ENCODE measurements at regions not wholly inside any gene's neighbourhood (a gene's known extent, or its start where the extent isn't known, plus 50 kb on each side); places are given as distances from the start of the nearest gene placed in this dataset.

DNA sequence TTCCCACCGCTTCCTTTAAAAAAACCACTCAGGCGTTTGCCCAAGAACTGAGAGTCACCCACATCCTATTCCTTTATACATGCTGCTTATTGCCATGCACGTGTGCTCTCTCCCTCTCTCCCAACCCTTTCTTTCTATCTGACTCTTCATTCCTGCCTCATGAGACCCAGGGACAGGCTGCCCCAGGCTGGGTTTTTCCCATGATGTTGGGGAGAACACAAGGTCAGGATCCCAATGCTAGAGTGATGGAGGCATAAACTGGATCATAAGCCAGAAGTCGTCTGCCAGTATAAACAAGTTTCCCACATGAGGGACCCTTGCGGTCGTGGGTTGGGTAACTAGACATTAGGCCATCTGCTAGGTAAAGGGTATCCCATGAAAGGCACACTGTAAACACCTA lies 64.9 kb downstream of the CD2 start:
- no peak for DNase-seq
- H3K27me3 ChIP-seq (ENCODE audit: low read depth), result no peaks in the 10 kb centered on the region
- H3K9me3 ChIP-seq (replicated peaks), result no peaks in the 10 kb centered on the region
- H3K4me3 ChIP-seq, result no peak overlapping the region
- H3K36me3 ChIP-seq, result no peaks in the 10 kb centered on the region
- H3K4me1 ChIP-seq, result peaks cover 11% of the 10 kb centered on the region
- TF ChIP-seq, protein P1, sequence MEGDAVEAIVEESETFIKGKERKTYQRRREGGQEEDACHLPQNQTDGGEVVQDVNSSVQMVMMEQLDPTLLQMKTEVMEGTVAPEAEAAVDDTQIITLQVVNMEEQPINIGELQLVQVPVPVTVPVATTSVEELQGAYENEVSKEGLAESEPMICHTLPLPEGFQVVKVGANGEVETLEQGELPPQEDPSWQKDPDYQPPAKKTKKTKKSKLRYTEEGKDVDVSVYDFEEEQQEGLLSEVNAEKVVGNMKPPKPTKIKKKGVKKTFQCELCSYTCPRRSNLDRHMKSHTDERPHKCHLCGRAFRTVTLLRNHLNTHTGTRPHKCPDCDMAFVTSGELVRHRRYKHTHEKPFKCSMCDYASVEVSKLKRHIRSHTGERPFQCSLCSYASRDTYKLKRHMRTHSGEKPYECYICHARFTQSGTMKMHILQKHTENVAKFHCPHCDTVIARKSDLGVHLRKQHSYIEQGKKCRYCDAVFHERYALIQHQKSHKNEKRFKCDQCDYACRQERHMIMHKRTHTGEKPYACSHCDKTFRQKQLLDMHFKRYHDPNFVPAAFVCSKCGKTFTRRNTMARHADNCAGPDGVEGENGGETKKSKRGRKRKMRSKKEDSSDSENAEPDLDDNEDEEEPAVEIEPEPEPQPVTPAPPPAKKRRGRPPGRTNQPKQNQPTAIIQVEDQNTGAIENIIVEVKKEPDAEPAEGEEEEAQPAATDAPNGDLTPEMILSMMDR (IDR thresholded peaks at IDR 0.05; ENCODE audit: borderline replicate concordance), result no peak
- intact Hi-C loops (cut with micrococcal nuclease), result no loop called here
- H3K27ac ChIP-seq (replicated peaks), result no peak overlapping the region

DNA sequence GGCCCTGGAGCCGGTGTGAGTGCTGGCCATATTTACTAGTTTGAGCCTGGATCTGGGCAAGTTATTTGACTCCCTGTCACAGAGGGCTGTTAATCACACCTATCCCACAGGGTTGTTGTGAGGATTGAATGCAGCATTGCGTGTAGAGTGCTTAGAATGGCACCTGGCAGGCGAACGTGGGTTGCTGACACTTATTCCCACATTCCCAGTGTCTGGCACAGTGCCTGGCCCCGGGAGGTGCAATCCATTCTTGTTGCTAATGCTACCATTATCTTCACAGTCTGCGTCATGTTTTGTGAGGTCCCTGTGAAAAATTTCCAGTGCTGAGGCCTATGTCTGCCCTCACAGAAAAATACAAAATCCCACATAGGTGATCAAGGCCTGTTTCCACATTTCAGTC lies 66.1 kb downstream of the CD2 start:
- H3K4me3 ChIP-seq, result no peak overlapping the region
- H3K4me1 ChIP-seq, result peaks cover 24% of the 10 kb centered on the region
- peak; percentile 55 for DNase-seq
- H3K36me3 ChIP-seq, result no peaks in the 10 kb centered on the region
- no peaks in the 10 kb centered on the region for H3K27me3 ChIP-seq (ENCODE audit: low read depth)
- H3K9me3 ChIP-seq (replicated peaks), result no peaks in the 10 kb centered on the region
- intact Hi-C loops (cut with micrococcal nuclease), result no loop called here
- peak overlapping the region; percentile 6 for H3K27ac ChIP-seq (replicated peaks)
- TF ChIP-seq, protein P1 (IDR thresholded peaks at IDR 0.05; ENCODE audit: borderline replicate concordance), result no peak

DNA sequence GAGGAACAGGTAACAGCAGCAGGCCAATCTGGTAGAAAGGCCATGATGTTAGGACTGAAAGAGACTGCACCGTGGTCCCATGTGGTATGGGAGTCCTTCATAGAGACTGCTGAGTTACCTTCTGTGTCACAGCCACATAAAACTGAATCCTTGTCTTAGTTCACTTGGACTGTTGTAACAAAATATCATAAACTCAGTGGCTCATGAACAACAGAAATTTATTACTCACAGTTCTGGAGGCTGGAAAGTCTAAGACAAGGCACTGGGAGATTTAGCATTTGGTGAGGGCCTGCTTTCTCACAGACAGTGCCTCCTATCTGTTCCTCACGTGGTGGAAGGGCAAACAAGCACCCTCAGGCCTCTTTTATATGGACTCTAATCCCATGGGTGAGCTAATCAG lies 67.5 kb downstream of the CD2 start:
- intact Hi-C loops (cut with micrococcal nuclease), result no loop called here
- no peak overlapping the region for H3K27ac ChIP-seq (replicated peaks)
- DNase-seq, result no peak
- H3K36me3 ChIP-seq, result no peaks in the 10 kb centered on the region
- TF ChIP-seq, protein P1 (IDR thresholded peaks at IDR 0.05; ENCODE audit: borderline replicate concordance), result no peak
- no peaks in the 10 kb centered on the region for H3K27me3 ChIP-seq (ENCODE audit: low read depth)
- no peak overlapping the region for H3K4me3 ChIP-seq
- H3K9me3 ChIP-seq (replicated peaks), result no peaks in the 10 kb centered on the region
- H3K4me1 ChIP-seq, result peaks cover 32% of the 10 kb centered on the region

DNA sequence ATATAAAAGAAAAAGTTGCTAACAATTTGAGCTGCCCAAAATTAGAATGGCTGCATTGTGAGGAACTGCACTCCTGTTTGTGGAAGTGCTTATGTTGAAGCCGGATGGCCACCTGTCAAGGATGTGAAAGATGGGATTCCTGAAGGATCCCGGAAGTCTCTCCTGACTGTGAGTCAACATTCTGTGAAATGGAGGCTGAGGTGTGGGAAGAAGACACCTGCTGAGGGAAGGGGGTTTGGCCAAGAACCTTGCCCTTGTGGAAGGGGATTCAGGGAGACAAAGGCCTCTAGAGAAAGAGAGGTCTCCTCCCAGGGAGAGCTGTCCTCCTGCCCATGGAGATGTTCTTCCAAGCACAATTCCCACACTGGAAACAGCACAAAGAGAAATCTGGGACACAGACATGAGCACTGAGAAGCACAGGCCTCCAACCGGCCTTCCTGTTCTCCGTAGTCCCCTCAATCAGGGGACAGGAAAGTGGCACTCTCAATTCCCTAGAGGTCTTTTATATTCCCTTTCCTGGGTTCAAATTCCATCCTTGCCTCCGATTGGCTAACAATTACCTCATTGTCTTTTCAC lies 70.5 kb downstream of the CD2 start:
- Histone ChIP-seq H3K27me3 (ENCODE audit: low read depth) (no peaks in the 10 kb centered on the region), H3K36me3 (no peaks in the 10 kb centered on the region), H3K4me3 (no peak overlapping the region), H3K27ac (replicated peaks) (peak overlapping the region; percentile 53), H3K9me3 (replicated peaks) (no peaks in the 10 kb centered on the region), H3K4me1 (peaks cover 32% of the 10 kb centered on the region)
- no peak for DNase-seq
- intact Hi-C loops (cut with micrococcal nuclease), result no loop called here
- TF ChIP-seq, protein P1 (IDR thresholded peaks at IDR 0.05; ENCODE audit: borderline replicate concordance), result no peak

DNA sequence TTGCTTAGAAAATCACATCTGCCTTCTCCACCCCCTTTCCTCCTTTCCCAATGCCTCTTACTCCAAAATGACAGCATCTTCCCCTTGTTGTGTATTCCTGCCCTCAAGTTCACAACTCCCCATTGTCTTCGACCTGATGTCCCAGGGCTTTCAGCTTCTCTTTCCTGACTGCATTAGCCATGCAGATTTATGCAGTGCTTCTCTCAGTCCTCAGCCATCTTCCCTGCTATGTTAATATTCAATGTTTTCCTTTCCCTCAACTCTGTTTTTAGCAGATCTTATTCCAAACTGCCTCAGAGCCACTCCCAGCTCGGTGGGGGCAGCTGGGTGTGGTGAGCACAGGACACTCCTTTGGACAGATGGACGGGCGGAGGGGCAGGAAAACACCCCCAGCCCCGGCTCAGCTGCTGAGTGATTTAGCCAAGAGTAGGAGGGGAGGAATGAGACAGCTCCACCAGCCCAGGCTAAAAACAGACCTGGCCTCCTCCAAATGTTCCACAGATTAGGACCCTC lies 71.0 kb downstream of the CD2 start:
- Histone ChIP-seq H3K27me3 (ENCODE audit: low read depth) (no peaks in the 10 kb centered on the region), H3K4me1 (peaks cover 28% of the 10 kb centered on the region), H3K36me3 (no peaks in the 10 kb centered on the region), H3K9me3 (replicated peaks) (no peaks in the 10 kb centered on the region), H3K27ac (replicated peaks) (peak overlapping the region; percentile 53), H3K4me3 (peak overlapping the region; percentile 4)
- DNase-seq, result peak; percentile 43
- TF ChIP-seq, protein P1 (IDR thresholded peaks at IDR 0.05; ENCODE audit: borderline replicate concordance), result no peak
- intact Hi-C loops (cut with micrococcal nuclease), result no loop called here

Data from left ventricle myocardium inferior (tissue), 1 donor.